ENCODE measurements at regions not wholly inside any gene's neighbourhood (a gene's known extent, or its start where the extent isn't known, plus 50 kb on each side); places are given as distances from the start of the nearest gene placed in this dataset.
"Not testable (repeated sequence)": the region's sequence is repeated elsewhere in the genome, so short reads cannot be mapped to it uniquely, and the experiment has no call there.

DNA sequence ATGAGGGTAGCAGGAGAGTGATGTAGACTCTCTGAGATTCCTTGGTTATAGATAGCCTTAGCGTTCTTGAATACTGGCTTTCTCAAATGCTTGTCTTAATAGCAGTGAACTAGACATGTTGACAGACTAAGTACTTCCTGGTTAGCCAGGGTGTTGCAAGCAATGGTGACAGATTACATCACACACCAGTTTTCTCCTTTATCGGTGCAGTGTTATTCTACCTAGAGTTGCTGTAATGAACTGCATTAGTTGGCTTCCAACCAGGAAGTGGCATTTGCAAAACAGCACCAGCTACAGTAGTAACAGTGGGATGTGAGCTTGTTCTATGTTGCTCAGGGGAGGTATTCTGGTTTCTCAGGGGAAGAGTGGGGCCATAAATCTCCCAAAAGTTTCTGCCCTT is 582.2 kb upstream of the DDX18 start:
- no peak for DNase-seq

DNA sequence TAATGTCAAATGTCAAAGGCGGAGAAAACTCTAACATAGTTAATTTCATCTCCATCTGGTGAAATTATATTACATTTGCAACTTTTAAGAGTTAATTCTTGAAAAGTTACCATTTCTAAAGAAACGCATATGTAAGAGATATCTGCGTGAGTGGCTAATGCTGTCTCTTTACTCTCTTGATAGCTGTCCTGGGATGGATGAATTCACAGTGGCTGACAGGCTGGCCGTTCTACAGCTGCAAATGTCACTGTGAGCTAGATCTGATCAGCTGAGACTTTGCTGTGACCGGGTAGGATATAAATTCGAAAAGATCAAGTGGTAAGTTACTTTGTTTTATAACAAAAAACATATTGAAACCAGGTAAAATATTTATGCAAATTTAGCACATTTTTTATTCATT is 557.1 kb upstream of the DDX18 start:
- no peak for DNase-seq

DNA sequence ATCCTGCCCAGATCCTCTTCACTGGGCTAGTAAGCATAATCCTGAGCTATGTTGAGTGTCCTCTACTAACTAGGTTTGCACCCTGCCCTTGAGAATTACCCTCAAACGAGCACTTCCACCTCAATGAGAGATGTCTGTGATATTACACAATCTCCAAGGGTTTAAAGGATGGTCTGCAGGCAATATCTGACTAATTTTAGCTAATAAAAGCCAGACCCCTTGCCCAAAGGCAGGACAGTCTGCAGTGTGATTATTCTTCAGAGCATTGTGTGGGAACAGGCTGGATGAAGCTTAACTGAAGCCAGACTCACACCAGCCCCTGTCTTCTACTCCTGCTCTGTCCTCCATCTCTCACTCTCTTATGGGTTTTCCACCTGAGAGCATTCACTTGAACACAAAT is 544.9 kb upstream of the DDX18 start:
- DNase-seq: no peak

DNA sequence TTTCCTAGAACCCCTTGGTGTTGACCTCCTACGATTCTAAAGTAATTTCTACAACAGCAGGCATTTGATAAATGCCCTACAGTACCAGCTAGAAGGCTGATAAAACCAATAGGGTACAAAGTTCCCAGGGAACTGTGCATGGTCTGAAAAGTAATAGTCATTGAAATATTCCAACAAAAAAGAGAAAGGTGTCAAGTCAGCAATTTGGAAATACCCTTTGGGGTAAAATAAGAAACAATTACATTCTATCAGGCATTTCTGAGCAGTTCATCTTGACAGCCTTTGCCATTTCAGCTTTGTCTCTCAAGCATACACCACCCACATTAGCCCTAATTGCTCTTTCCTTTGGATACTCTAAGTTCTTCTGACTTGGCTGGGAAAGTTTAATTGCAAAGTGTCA is 542.9 kb upstream of the DDX18 start:
- DNase-seq: no peak

DNA sequence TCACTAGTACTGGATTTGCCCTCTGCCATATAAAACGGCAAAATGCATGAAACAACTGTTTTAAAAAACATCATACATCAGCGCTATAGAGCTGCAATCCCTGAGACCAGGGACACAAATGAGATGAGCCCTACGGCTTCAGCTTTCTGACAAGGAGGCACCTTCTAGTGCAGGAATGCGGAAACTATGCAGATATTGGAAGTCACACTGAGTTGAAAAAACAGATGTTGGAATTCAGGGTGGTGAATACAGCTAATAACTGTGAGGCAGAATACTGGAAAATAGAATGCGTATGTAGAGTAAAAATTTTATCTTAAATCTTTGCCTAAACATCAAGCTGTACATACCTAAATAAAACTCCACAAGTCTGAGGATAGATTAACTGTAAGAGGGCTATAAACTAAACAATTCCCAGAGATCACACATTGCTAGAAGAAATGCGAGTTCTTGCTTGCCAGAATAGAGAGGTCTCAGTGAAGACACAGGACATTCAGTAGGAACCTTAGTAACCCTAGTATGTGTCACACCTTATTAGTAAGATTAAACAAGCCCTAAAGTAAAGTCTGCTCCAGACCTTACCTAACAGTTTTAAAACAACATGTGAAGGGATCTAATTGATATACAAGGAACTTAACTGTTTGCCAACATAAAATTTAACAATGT is 541.4 kb upstream of the DDX18 start:
- DNase-seq: no peak

DNA sequence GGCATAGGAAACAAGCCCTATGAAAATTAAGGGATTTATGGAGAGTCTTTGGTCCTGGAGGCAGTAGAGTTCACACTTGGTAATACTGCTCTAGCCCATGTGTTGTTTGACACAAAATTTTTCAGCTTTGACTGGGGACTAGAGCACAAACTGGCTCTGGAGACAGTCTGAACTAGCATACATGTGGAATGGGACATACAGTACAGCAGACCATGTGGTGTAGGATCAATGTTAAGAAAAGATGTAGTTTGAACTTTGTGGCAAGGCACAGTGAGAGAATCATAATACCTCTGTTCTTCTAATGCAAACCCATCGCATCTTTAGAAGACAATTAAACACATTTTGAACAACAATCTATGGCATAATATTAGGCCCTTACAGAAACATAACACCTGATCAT is 521.5 kb upstream of the DDX18 start:
- DNase-seq: no peak

DNA sequence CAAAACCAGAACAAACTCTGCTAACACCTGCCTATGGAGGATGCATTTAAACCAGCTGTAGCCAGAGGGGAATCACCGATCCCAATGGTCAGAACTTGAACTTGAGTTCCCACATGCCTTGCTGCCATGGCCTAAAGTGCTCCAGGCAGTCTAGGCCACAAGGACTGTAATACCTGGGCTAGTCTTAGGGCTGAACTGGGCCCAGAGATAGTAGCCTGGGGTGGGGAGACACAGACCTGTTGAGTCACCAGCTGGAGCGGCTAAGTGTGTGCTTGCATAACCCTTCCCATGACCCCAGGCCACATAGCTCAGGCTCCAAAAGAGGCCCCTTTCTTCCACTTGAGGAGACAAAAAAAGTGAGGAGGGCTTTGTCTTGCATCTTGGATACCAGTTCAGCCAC is 515.0 kb upstream of the DDX18 start:
- no peak for DNase-seq

DNA sequence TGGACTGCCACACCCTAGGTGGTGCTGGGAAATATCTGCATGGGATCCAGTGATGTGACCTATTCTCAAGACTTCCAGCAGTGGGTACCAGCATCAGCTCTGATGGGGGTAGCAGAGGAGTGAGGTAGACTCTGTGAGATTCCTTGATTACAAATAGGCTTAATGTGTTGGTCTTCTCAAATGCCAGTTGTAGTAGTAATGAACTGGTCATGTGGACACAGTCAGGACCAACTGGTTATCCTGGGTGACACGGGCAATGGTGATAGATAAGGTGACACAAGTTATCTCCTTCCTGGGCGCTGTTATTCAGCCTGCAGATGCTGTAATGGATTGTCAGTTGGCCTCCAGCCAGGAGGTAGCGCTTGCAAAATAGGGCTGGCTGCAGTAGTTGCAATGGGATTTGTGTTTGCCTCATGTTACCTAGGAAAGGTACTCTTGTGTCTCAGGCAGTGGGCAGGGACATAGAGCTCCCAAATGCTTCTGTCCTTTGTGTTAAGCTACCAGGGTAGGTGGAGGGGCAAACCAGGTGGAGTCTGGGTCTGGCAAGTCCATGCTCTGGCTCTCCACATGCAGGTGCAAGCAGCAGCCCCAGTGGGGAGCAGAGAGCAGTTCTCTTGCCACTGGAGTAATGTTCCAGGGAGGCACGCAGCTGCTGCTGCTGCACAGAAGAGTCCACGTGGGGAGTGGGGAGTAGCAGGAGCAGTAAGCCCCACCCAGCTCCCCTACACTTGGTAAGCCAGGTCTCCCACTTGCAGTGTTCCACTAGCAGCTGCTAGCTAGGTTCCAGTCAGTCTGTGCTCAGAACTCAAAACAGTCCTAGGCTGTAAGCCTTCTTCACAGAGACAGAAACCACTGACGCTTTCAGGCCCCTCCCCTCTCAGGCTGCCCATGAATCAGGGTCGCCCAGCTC is 505.4 kb upstream of the DDX18 start:
- DNase-seq: no peak

DNA sequence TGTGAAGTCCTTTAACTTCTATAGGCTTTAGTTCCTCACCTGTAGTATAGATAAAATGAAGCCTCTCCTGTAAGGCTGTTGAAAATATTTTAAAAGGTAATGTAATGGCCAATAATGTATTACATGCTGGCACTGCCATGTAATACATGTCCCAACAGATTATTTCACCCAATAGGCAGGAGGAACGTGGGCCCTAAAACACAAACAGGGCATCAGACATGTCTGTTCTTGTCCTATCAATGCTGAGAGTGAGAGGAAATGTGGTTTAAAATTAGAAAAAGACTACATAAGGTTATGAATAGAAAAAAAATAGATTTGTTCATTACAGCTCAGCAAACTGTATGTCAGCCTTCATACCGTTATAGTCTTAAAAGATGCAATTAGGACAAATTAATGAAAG is 492.7 kb upstream of the DDX18 start:
- no peak for DNase-seq

DNA sequence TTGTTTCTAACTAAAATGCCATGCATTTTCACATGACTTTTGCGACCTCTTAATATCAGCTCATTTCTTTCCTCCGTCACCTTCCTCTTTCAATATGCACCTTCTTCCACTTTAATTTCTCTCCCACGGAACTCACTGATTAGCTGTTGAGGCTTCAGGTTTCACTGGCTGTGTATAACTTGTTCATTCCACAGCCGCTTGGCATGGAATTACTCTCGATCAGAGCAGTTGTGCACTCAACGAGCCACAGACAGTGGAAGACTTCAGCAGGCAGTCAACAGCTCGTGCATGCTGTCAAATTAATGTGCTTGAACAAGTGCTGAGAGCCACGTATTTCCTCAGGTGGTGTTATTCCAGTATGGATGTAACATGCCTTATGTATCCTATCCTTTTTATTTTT is 491.2 kb upstream of the DDX18 start:
- no peak for DNase-seq

DNA sequence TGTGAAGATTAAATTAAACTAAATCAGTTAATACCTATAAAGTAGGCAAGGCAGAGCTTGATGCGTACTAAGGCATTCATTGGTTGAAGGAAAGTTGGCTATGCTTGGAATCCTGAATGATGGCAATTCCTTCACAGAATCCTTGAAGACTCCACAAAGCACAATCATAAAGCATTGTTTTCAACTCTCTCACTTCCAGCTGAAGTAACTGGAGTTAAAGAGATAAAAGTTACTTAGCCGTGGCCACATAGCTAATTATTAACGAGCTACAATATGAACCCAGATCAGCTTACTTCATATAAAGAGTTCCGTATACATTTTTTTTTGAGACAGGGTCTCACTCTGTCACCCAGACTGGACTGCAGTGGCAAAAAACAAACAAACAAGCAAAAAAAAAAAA is 483.9 kb upstream of the DDX18 start:
- DNase-seq: no peak

DNA sequence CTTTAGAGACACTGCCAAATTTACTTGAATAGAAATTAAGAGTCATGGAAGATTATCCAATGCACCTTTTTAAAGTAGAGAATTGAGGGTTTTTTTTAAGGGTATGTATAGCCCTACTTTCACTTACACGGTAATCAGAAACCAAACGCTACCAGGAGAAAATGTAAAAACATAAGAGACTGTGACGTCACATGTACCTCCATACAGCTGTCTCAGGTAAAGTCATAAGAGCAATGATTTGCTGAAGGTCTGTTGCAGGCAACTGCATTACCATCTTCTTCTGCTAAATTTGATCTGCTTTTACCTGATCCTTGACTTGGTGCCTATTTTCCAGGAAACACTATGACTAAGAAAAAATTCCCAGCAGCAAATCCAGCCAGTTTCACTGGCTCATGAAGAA is 478.5 kb upstream of the DDX18 start:
- DNase-seq: no peak

DNA sequence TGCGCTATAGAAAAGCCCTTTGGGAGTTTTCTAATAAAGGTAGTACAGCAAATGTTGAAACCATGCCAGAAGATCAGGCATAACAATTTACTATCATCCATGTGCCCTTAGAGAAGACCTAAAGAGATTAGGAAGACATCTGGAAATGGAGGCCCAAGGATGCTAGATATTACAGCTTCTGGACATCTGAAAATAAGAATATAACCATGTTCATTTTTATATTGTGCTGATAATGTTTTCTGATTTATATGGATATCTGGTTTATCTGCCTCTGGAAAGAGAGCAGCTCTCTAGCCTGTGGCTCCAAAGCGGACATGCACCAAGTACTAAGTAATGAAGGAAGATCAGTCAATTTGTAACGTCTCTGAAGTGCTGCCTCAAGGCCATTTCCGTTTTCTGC is 478.0 kb upstream of the DDX18 start:
- no peak for DNase-seq

DNA sequence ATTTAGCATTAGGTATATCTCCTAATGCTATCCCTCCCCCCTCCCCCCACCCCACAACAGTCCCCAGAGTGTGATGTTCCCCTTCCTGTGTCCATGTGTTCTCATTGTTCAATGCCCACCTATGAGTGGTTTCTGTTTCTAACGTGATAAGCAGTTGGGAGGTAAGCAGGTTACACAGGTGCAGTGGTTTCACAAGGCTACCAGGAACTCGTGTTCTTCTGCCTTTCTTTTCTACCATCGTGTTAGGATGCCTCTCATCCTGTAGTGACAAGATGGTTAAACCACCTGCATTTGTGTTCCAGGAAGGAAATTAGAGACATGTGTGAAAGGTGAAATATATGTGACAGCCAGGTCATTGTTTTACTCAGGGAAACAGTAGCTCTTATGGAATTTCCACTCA is 476.5 kb upstream of the DDX18 start:
- not testable (repeated sequence) for DNase-seq

DNA sequence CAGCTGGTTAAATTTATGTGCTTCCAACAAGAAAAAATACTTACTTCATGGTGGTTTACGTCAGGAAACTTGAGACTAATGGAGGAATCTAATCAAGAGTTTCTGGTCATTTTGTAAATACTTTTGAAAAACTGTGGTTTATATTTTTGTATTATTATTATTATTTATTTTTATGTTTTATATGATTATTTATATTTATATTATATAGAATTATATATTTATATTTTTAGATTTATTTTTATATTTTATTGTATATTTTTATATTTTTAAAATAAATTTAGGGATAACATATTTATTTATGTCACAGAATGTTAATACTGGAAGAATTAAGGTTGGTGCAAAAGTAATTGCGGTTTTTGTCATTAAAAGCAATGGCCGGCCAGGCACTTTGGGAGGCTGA is 474.5 kb upstream of the DDX18 start:
- DNase-seq: no peak

DNA sequence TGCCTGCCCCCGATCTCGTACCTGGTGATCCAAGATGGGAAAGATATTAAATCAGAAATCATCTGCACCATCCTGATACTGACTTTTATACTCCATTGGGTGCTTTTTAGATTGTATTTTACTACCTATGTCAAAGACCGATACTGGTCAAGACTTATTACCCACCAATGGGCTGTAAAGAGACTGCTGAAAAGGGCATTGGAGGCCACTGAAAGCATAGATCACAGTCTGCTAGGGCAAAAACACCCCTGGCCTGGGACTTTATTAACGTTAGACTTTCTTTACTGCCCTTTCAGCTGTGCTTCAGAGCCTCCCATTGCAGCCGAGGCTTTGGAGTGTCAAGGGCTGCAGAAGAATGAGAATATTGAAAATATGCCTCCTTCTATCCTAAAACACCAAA is 472.8 kb upstream of the DDX18 start:
- DNase-seq: no peak

DNA sequence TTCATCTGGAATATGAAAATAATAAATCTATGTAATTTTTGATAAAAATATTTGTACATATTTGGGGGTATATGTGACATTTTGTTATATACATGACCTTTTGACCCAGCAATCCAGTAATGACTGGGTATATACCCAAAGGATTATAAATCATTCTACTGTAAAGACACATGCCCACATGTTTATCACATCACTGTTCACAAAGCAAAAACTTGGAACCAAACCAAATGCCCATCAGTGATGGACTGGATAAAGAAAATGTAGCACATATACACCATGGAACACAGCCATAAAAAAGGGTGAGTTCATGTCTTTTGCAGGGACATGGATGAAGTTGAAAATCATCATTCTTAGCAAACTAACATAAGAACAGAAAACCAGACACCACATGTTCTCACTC is 472.1 kb upstream of the DDX18 start:
- DNase-seq: no peak

DNA sequence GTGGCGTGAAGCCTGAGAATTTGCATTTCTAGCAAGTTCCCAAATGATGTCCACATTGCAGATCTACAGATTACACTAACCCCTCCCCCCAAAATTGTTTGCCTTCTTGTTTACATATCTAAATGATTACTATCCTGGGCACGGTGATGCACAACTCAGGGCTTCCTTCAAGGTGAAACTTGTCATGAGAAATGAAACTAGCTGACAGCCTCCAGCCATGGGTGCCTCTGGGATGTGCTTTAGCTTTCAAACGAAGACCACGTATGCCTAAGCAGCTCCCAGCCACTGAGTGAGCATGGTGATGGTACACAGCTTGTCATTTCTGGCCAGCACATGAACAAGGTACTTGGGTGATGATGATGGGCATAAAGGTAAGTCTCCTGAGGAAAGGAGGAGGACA is 464.8 kb upstream of the DDX18 start:
- no peak for DNase-seq

DNA sequence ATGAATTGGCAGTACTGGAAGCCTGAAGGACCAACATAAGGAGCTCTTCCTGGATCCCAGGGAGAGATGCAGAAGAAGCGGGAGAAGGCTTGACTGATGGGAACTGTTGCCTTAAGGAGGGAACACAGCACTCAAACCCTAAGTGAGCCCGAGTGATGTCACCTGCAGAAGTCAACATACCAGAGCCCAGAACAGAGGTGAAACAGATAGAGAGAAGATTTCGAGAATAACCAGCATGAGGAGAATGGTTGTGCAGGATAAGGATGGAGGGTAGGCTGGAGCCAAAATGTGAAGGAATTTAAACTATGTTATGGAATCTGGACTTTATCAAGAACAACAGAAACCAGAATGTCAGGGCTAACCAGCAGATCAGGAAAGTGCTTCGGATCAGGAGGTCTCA is 463.1 kb upstream of the DDX18 start:
- no peak for DNase-seq

DNA sequence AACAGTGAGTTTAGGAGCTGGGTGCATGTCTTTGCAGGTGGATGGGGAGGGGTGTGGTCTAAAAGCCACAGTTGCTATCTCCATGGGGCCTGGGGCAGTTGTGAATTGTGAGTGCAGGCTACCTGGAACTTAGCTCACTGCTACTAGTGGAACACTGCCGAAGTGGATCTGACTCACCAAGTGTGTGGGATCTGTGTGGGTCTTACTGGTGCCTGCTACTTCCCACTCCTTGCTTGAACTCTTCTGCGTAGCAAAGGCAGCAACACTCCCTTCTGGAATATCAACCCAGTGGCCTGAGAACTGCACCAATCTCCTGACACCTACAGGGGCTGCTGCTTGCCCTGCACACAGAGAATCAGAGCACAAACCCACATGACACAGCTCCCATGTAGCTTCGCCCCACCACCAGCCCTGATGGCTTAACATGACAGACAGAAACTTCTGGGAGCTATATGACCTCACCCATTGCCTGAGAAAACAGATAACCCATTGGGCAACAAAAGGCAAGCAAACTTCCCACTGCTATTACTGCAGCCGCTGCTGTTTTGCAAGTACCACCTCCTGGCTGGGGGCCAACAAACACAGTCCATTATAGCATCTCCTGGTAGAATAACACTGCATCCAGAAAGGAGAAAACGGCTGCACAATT is 455.1 kb upstream of the DDX18 start:
- no peak for DNase-seq

DNA sequence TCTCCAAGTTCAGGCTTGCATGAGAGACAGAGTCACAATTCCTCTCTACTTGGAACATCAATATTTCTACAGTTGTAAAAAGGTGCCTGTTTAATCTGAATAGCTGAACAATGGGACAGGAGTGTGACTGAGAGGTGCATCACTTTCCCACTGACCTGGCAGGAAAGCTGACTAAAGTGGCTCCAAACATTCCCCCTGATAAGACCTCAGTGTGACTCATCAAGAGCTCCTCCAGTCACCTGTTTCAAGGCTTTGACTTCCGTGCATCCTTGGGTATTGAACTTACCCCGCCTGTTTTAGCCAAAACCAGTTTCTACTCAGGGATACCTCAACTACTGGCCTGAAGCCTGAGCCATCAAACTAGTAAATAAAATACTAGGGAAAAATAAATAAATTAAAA is 453.9 kb upstream of the DDX18 start:
- DNase-seq: no peak

DNA sequence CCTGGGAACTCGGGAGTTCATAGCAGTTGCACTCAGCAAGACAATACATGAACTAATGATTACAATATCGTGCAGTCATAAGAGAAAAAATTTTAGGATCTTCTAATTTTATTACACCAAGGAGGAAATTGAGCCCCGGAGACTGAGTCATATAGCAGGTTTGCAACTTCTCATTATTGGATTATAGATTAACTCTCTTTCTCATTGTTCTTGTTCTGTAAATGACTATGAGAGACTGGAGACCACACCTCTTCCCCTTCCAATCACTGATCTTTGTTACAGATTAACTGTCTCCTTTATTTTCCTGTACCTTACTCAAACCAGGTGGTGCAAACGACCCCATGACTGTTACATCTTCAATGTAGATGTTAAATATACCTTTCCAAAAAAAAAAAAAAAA is 435.8 kb upstream of the DDX18 start:
- no peak for DNase-seq

DNA sequence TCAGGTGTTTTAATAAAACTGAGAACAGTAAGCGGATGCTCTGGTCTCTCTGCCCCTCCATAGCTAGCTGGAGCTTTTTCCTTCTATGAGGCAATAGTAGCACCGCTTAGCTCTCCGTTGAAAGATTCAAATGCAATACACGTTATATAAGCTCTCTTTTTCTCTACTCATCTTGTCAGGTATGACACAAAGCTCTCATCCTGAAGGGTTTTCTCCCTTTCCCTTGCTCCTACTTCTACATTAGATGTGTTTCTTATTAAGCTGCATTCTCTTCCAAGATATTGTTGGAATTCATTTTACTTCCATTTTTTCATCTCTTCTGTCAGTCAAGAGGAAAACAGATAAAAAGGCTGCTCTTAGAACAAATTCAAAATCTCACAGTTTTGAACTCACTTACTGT is 434.6 kb upstream of the DDX18 start:
- no peak for DNase-seq

DNA sequence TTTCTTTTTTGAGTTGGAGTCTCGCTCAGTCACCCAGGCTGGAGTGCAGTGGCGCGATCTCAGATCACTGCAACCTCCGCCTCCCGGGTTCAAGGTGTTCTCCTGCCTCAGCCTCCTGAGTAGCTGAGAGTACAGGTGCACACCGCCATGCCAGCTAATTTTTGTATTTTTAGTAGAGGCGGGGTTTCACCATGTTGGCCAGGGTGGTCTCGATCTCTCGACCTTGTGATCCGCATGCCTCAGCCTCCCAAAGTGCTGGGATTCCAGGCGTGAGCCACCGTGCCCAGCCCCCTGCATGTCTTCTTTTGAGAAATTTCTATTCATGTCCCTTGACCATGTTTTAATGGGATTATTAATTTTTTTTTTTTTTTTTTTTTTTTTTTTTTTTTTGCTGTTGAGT is 430.5 kb upstream of the DDX18 start:
- not testable (repeated sequence) for DNase-seq
